H1 (cell line): ENCODE measurements at regions not wholly inside any gene's neighbourhood (a gene's known extent, or its start where the extent isn't known, plus 50 kb on each side); places are given as distances from the start of the nearest gene placed in this dataset.
"Not testable (repeated sequence)": the region's sequence is repeated elsewhere in the genome, so short reads cannot be mapped to it uniquely, and the experiment has no call there.

ENCODE experiments used
- CTCF ChIA-PET: fragments of 300-600 bp; sonication (Branson Sonifier 250); formaldehyde crosslinking; loops from one replicate; lab custom pipeline; 2021; ENCODE audit not compliant: partially characterized antibody; lab: Charles Lee
- POLR2A ChIA-PET: fragments of 300-600 bp; sonication (Branson Sonifier 250); formaldehyde crosslinking; loops from one replicate; lab custom pipeline; 2021; ENCODE audit warnings: inconsistent platforms; ENCODE audit not compliant: partially characterized antibody; lab: Charles Lee
- DNase-seq, 2 experiments: peaks; one replicate each; pipeline versions ENCODE4 v3.0.0 to v3.0.0-alpha.2; 2010 to 2022; ENCODE audit warnings: low spot score in 2 of 2, low read depth in 1 of 2, mixed read lengths in 1 of 2
- FAIRE-seq: peaks from 2 replicates; lab custom pipeline; 2011; peaks lifted over from hg19 to GRCh38; lab: Jason Lieb, UNC
- H2AFZ ChIP-seq: 2 replicates; pipeline ENCODE4 v1.8.1; 2012; ENCODE audit warnings: low read length, inconsistent platforms
- H2AK5ac ChIP-seq: 2 replicates; pipeline ENCODE4 v1.6.1; 2013; ENCODE audit warnings: low read depth, low read length
- H2BK120ac ChIP-seq: replicated peaks from 2 replicates; pipeline ENCODE3; 2013; ENCODE audit warnings: low read depth, low read length, inconsistent platforms
- H2BK12ac ChIP-seq: 2 replicates; pipeline ENCODE4 v1.6.1; 2013; ENCODE audit warnings: low read depth, low read length
- H2BK15ac ChIP-seq: 2 replicates; pipeline ENCODE4 v1.6.1; 2013; ENCODE audit warnings: low read length
- H2BK20ac ChIP-seq: 2 replicates; pipeline ENCODE4 v1.6.1; 2013; ENCODE audit warnings: low read length
- H2BK5ac ChIP-seq: 2 replicates; pipeline ENCODE4 v1.6.1; 2013; ENCODE audit warnings: low read depth, low read length
- H3K14ac ChIP-seq: 2 replicates; pipeline ENCODE4 v1.6.1; 2013; ENCODE audit warnings: inconsistent platforms; ENCODE audit not compliant: insufficient read length
- H3K18ac ChIP-seq: 2 replicates; pipeline ENCODE4 v1.6.1; 2013; ENCODE audit warnings: low read length; ENCODE audit errors: extremely low read depth
- H3K23ac ChIP-seq: 2 replicates; pipeline ENCODE4 v1.6.1; 2013; ENCODE audit warnings: inconsistent platforms; ENCODE audit not compliant: insufficient read length
- H3K23me2 ChIP-seq: 2 replicates; pipeline ENCODE4 v1.6.1; 2013; ENCODE audit warnings: low read depth, low read length
- H3K27ac ChIP-seq: 2 replicates; pipeline ENCODE4 v1.6.1; 2011; ENCODE audit warnings: low read depth, low read length, inconsistent platforms
- H3K27me3 ChIP-seq, 4 experiments: replicated peaks in 1 of 4; 1 replicate in 1 of 4; 2 replicates in 3 of 4; pipeline versions ENCODE4 v1.6.1 to v1.8.1; 2011 to 2013; ENCODE audit warnings: low read length in 3 of 4, mild to moderate bottlenecking in 3 of 4, inconsistent platforms in 2 of 4, mixed read lengths in 2 of 4, moderate library complexity in 1 of 4; ENCODE audit not compliant: control insufficient read depth in 3 of 4, insufficient read depth in 3 of 4; ENCODE audit errors: extremely low read depth in 1 of 4
- H3K36me3 ChIP-seq, 4 experiments: 2 replicates each; pipeline versions ENCODE4 v1.6.1 to v1.8.1; 2011 to 2013; ENCODE audit warnings: mild to moderate bottlenecking in 4 of 4, low read length in 3 of 4, moderate library complexity in 2 of 4, control low read depth in 1 of 4, inconsistent platforms in 1 of 4; ENCODE audit not compliant: insufficient read depth in 4 of 4, control insufficient read depth in 2 of 4
- H3K4ac ChIP-seq: replicated peaks from 2 replicates; pipeline ENCODE3; 2013; ENCODE audit warnings: low read length, low read depth, mixed read lengths, inconsistent platforms; ENCODE audit not compliant: insufficient read length
- H3K4me1 ChIP-seq, 4 experiments: replicated peaks in 1 of 4; 1 replicate in 1 of 4; 2 replicates in 3 of 4; pipeline versions ENCODE4 v1.6.1 to v1.8.1; 2011 to 2013; ENCODE audit warnings: low read length in 3 of 4, inconsistent platforms in 2 of 4, mixed read lengths in 1 of 4; ENCODE audit not compliant: insufficient read depth in 4 of 4, control insufficient read depth in 3 of 4
- H3K4me2 ChIP-seq, 2 experiments: 2 replicates each; pipeline versions ENCODE4 v1.6.1 to v1.8.1; 2011 to 2013; ENCODE audit warnings: low read depth in 2 of 2, low read length in 2 of 2, control low read depth in 1 of 2, inconsistent platforms in 1 of 2, mild to moderate bottlenecking in 1 of 2; ENCODE audit not compliant: insufficient read depth in 1 of 2
- H3K4me3 ChIP-seq, 4 experiments: fragments of 200-600, 300-600 bp in 1 of 4; sonication (generic), shearing (Covaris generic), sonication (Bioruptor Twin) in 1 of 4; 2 replicates each; pipeline versions ENCODE4 v1.5.1 to v1.8.1; 2011 to 2016; ENCODE audit warnings: low read length in 4 of 4, low read depth in 3 of 4, control low read depth in 2 of 4, inconsistent platforms in 2 of 4, mild to moderate bottlenecking in 2 of 4, mixed read lengths in 1 of 4, moderate library complexity in 1 of 4; ENCODE audit not compliant: insufficient read depth in 2 of 4; ENCODE audit errors: extremely low read depth in 1 of 4
- H3K56ac ChIP-seq: replicated peaks from 2 replicates; pipeline ENCODE3; 2013; ENCODE audit warnings: low read depth, mild to moderate bottlenecking, mixed read lengths, low read length, inconsistent platforms; ENCODE audit not compliant: insufficient read length
- H3K79me1 ChIP-seq: 2 replicates; pipeline ENCODE4 v1.6.1; 2013; ENCODE audit warnings: low read depth, low read length, control low read depth
- H3K79me2 ChIP-seq, 2 experiments: 2 replicates each; pipeline versions ENCODE4 v1.6.1 to v1.8.1; 2012 to 2013; ENCODE audit warnings: low read length in 2 of 2, mild to moderate bottlenecking in 2 of 2, inconsistent platforms in 1 of 2; ENCODE audit not compliant: insufficient read depth in 2 of 2, control insufficient read depth in 1 of 2
- H3K9ac ChIP-seq, 4 experiments: replicated peaks in 1 of 4; 1 replicate in 1 of 4; 2 replicates in 3 of 4; pipeline versions ENCODE4 v1.6.1 to v1.8.1; 2011 to 2013; ENCODE audit warnings: low read depth in 3 of 4, low read length in 3 of 4, control low read depth in 2 of 4, mild to moderate bottlenecking in 2 of 4, moderate library complexity in 2 of 4, inconsistent platforms in 1 of 4; ENCODE audit errors: extremely low read depth in 1 of 4
- H3K9me3 ChIP-seq, 2 experiments: 2 replicates each; pipeline versions ENCODE4 v1.6.1 to v1.8.1; 2012 to 2013; ENCODE audit warnings: mild to moderate bottlenecking in 2 of 2, moderate library complexity in 2 of 2, control low read depth in 1 of 2, inconsistent platforms in 1 of 2, low read depth in 1 of 2, low read length in 1 of 2, mixed read lengths in 1 of 2; ENCODE audit not compliant: insufficient read depth in 2 of 2
- H4K20me1 ChIP-seq, 2 experiments: replicated peaks in 1 of 2; 2 replicates each; pipeline versions ENCODE3 to v1.8.1; 2011 to 2013; ENCODE audit warnings: inconsistent platforms in 2 of 2, low read length in 2 of 2, mild to moderate bottlenecking in 1 of 2; ENCODE audit not compliant: insufficient read depth in 2 of 2, control insufficient read depth in 1 of 2
- H4K5ac ChIP-seq: 2 replicates; pipeline ENCODE4 v1.6.1; 2013; ENCODE audit warnings: low read length, low read depth, mixed read lengths, inconsistent platforms; ENCODE audit not compliant: insufficient read length
- H4K8ac ChIP-seq: 2 replicates; pipeline ENCODE4 v1.8.0; 2013; ENCODE audit warnings: mild to moderate bottlenecking, moderate library complexity, low read length, inconsistent platforms; ENCODE audit not compliant: insufficient read depth; ENCODE audit errors: extremely low read depth
- H4K91ac ChIP-seq: replicated peaks from 2 replicates; pipeline ENCODE3; 2013; ENCODE audit warnings: low read length, mixed read lengths, inconsistent platforms; ENCODE audit not compliant: insufficient read length
- CBX8 ChIP-seq: fragments of 300-800, 300-1000 bp; sonication (generic); IDR thresholded peaks from 2 replicates; pipeline ENCODE4 v1.7.1; 2016; ENCODE audit warnings: low read depth, low read length, borderline replicate concordance
- CHD1 ChIP-seq: IDR thresholded peaks from 2 replicates; pipeline ENCODE4 v1.6.1; 2012; ENCODE audit warnings: low read depth, low read length, improper control_type of control experiment
- MAX ChIP-seq: IDR thresholded peaks from 2 replicates; pipeline ENCODE4 v1.6.1; 2012; ENCODE audit warnings: inconsistent platforms
- SUZ12 ChIP-seq: fragments of 200-600 bp; sonication (generic); IDR thresholded peaks from 2 replicates; pipeline ENCODE4 v1.6.1; 2012; ENCODE audit warnings: mild to moderate bottlenecking, inconsistent platforms, low read length, moderate library complexity, mixed read lengths
- ZNF274 ChIP-seq: IDR thresholded peaks from 2 replicates; pipeline ENCODE4 v1.7.0; 2012; ENCODE audit warnings: low read length, borderline replicate concordance; ENCODE audit errors: extremely low read depth
- WGBS, 2 experiments: shearing (Covaris generic) in 1 of 2; methylation state at CpG; one replicate each; pipeline versions ENCODE4 v1.1.6 to v1.1.7; 2013 to 2015; ENCODE audit warnings: low lambda C conversion rate in 2 of 2, mixed read lengths in 2 of 2, inconsistent platforms in 1 of 2, low coverage in 1 of 2, missing lambda C conversion rate in 1 of 2; ENCODE audit not compliant: insufficient replicate concordance in 2 of 2, insufficient coverage in 1 of 2, insufficient read length in 1 of 2; ENCODE audit errors: extremely low coverage in 1 of 2, missing lambda C conversion rate in 1 of 2; 5-methylcytosine and 5-hydroxymethylcytosine counted together

DNA sequence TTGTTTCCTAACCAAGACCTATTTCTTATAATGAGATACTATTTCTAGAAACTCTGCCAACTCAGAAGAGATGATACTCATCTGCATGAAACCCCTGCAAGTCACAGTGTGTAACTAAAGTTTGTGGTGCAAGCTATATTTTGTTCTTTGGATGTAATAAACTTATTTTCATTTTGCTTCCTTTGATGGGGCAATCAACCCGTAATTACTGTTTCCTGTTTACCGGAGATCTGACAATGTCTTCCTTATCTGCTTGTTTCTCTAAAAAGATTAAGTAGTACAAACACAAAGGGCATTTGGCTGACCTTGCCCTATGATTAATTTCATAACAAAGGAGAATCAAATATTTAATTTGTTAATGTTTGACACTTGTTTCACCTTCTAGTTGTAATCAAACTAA lies 846.6 kb upstream of the ANO3 start (continued):
- TF ChIP-seq CHD1 (no peak), CBX8 (no peak), ZNF274 (no peak), MAX (no peak), SUZ12 (no peak)

DNA sequence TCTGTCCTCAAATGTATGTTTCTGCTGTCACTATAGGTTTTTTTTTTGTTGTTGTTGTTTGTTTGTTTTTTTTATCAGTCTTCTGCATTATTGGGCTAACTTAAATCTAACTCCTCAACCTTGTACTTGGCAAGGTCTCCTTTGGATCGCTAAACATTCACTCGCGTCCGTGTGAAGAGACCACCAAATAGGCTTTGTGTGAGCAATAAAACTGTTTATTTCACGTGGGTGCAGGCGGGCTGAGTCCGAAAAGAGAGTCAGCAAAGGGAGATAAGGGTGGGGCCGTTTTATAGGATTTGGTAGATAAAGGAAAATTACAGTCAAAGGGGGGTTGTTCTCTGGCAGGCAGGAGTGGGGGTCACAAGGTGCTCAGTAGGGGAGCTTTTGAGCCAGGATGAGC lies 845.6 kb upstream of the ANO3 start:
- H4K8ac ChIP-seq, H3K79me2 ChIP-seq, CTCF ChIA-PET, H2BK12ac ChIP-seq, DNase-seq, H2BK120ac ChIP-seq, H3K23me2 ChIP-seq, H3K27ac ChIP-seq, H3K4me2 ChIP-seq, H3K23ac ChIP-seq, H3K18ac ChIP-seq, H3K4me3 ChIP-seq, FAIRE-seq, POLR2A ChIA-PET, H2BK20ac ChIP-seq, H2BK15ac ChIP-seq, H3K4me1 ChIP-seq, H3K9ac ChIP-seq, H4K91ac ChIP-seq, H3K36me3 ChIP-seq, H2AK5ac ChIP-seq, H3K27me3 ChIP-seq, H3K56ac ChIP-seq, H4K20me1 ChIP-seq, H4K5ac ChIP-seq, H3K79me1 ChIP-seq, H3K9me3 ChIP-seq, H3K4ac ChIP-seq, H2BK5ac ChIP-seq, H2AFZ ChIP-seq, H3K14ac ChIP-seq: not testable (repeated sequence)
- WGBS, 2 experiments, result 93% methylated on average over 8 of the region's 8 CpGs; no CpG with 5 or more reads in 1 of the 2 experiments
